ENCODE measurements at regions not wholly inside any gene's neighbourhood (a gene's known extent, or its start where the extent isn't known, plus 50 kb on each side); places are given as distances from the start of the nearest gene placed in this dataset.

DNA sequence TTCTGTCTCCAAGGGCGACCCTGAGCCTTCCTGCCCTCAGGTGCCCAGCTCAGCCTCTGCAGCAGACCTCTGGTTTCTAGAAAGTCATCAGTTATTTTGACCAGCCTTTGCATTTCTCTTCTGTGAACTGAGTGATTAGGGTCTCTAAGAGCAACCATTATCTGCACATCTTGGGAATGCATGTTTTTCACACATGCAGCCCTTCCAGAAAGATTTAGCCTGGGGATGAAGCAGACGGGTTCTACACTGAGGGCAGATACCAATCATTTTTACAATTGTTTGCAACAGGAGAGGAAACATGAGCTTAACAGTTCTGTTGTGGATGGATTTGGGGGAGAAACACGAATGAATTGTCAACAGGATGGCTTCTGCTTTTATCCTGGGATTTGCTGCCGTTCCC lies 90.1 kb upstream of the PITX1 start:
- intact Hi-C loops (cut with micrococcal nuclease), result no loop called here

- intact Hi-C loops (cut with micrococcal nuclease), result no loop called here
Measured at GRCh38 chr5:135122797-135123196, 88.8 kb upstream of the PITX1 start.

- intact Hi-C loops (cut with micrococcal nuclease), result no loop called here
Measured at GRCh38 chr5:135120951-135121350, 86.9 kb upstream of the PITX1 start.

- intact Hi-C loops (cut with micrococcal nuclease), result no loop called here
Measured at GRCh38 chr5:135119481-135119880, 85.5 kb upstream of the PITX1 start.

DNA sequence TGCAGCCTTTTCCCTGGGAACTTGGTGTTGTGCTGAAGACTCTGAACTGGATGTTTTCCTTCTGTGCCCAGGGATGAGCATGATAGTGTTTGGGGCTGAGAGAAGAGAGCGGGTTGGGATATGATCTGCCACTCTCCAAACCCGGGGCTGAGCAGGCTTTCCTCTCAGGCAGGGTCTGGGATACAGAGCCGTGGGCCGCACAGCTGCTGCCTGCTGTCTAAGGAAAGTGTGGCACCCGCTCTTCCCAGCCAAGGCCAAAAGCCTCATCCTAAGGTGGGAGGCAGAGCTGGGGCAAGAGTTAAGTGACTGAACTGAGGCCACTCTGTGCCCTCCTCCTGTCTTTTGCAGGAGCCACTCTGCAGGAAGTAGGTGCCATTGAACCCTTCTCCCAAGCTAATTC lies 83.6 kb upstream of the PITX1 start:
- intact Hi-C loops (cut with micrococcal nuclease), result no loop called here

- intact Hi-C loops (cut with micrococcal nuclease), result no loop called here
Measured at GRCh38 chr5:135116160-135116561, 82.1 kb upstream of the PITX1 start.

DNA sequence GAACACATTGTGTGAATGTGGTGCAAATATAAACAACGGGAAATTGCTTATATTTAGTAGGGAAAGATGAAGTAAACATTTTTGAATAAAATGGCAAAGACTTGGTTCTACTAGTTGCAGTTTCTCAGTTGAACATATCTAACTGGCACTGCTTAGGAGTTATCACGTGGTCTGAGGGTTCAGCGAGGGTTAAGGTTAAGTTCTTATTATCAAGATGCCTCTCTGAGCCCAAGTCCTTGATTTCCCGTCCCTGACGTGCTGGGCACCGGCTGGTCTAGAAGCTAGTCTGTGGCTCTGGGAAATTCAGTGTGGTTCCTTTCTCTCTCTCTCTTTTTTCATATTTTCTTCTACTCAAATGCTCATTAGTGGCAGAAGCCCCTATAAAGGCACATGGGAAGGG lies 81.6 kb upstream of the PITX1 start:
- intact Hi-C loops (cut with micrococcal nuclease), result no loop called here

DNA sequence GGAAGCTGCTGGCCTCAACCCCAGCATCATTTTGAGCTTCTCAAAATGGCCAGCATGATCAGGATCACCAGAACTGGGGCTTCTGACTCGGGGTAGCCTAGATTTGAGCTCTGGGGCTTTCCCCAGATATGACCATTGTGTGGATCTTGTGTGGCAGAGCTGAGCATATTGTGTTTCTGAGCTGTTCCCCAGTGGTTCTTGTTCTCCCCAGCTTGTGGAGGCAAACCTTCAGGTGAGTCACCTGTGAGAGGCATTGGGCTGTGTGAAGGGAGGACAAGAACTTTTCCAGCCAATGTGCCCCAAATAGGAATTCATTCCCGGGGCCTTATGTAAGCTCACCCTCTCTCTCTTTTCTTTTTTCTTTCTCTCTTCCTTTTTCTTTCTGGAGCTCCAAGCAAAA lies 80.7 kb upstream of the PITX1 start:
- intact Hi-C loops (cut with micrococcal nuclease), result no loop called here

- intact Hi-C loops (cut with micrococcal nuclease), result no loop called here
Measured at GRCh38 chr5:135112008-135112725, 78.1 kb upstream of the PITX1 start.

- intact Hi-C loops (cut with micrococcal nuclease), result no loop called here
Measured at GRCh38 chr5:135110785-135111596, 77.0 kb upstream of the PITX1 start.

DNA sequence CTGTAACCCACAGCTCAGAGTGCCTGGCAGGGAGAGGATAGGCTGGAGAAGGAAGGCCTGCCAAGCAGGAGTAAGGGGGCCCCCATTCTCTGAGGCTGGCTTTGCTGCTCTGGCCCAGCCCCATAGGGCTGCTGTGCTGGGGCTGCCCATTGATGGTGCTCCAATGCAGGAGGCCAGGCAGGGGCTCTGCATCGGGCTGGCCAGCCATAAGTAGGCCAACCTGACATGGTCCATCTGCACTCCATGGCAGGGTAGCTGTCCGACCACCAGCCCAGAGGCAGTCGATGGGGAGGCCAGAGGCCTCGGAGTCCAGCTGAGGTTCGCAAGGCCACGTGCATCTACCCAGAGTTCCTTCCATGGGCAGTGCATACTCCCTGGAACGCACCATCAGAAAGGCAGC lies 75.0 kb upstream of the PITX1 start:
- intact Hi-C loops (cut with micrococcal nuclease), result no loop called here

DNA sequence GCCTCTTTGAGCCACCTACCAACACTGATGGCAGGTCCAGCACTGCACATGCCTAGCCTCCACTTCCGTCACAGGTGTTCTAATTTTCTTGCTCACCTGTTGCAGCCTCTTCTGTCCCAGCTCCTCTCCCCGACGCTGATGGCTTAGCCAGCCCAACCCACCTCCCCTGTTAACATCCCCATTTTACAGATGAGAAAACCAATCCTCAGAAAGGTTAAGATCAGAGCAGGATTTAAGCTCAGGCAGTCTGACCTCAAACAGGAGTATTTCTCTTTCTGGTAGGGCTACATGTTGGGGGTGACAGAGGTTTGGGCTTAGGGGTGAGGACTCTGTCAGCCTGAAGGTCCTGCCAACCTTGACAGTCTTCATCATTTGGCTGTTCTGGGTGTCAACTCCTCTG lies 74.5 kb upstream of the PITX1 start:
- intact Hi-C loops (cut with micrococcal nuclease), result no loop called here

DNA sequence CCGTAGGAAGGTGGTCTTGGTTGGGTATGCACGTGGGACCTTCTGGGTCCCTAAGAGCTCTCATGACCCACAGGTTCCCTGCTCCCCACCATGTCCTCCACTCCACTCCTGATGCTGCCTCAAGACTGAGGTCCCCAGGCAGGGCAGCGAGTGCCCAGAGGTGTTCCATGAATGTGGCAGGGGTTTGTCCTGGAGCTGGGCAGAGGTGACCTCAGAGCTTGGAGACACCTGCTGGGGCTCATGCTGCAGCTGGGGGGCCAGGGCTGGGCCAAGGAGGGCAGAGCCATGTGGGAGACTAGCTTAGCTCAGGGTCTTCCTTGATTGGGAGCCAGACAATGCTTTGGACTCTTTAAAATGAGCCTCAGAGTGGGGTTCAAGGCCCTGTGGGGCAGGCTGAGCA lies 74.0 kb upstream of the PITX1 start:
- intact Hi-C loops (cut with micrococcal nuclease), result no loop called here

DNA sequence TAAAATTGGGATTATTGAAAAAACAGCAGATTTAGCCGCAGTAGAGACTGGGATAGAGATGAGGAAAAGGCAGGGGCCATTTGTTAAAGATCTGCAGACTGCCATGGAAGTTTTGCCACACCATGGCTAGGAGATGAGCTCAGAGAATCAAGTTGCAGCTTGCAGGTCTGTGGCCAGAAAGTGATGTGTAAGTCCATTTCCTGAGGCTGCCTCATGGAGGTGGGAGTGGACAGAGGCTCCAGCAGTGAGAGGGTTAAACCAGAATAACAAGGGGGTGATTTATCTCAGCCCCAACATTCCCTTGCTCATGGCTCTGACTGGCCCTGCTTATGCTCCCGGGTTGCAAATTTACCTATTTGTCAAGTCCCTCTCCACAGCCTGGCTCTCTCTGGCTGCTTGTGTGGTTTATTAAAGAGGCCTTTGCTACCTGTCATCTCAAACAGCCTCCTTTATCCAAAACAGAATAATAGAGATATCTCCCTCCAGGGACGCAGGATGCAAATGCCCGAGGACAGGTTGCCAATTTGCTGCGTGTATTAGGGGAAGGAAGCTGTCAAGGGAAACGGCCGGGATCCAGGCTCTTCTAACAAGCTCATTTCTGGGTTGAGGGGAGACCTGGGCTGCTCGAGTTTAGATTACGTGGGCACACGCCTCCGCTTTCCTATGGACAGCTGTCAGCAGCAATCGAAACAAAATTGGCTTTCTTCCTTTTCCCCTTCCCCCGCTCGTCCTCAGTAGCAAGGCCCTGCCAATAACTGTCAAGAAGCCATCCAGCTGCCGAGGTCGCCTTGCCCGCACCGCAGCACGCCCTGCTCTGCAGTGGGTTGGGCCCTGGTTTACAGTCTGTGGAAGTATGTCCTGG lies 72.8 kb upstream of the PITX1 start:
- intact Hi-C loops (cut with micrococcal nuclease), result no loop called here

DNA sequence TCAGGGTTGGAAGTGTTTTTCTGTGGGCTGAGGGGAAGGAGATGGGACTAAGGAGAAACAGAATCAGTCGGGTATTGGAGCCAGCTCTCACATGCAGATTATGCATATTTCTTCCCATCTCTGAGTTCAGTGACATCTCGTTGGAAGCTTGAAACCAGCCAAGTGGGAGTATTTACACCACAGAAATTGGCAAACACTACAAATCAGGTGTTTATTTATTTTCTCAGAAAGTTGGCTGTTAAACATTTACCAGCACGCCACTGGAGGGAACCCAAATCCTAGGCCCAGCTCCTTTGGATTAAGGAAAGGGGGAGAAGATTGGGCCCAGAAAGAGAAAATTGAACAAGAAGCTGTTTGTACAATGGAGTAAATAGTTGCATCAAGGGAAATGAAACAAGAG lies 72.1 kb upstream of the PITX1 start:
- intact Hi-C loops (cut with micrococcal nuclease), result no loop called here

DNA sequence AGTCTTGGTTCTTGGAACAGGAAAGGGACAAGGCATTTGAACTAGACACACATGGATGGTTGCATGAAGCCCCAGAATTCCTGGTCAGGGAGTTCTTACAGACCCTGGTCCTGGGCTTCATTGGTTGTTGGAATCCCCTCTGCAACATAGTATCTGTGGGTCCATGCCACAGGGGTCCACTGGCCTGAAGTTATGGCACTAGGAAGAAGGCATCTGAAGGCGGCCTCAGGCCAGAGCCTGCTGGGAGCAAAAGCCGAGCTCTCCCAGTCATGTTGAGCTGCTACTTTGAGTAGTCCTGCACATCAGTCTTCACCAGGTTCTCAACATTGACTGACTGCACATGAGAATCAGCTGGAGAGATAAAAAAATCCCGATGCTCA lies 71.1 kb upstream of the PITX1 start:
- intact Hi-C loops (cut with micrococcal nuclease), result no loop called here

- intact Hi-C loops (cut with micrococcal nuclease), result no loop called here
Measured at GRCh38 chr5:135103575-135103853, 69.5 kb upstream of the PITX1 start.

DNA sequence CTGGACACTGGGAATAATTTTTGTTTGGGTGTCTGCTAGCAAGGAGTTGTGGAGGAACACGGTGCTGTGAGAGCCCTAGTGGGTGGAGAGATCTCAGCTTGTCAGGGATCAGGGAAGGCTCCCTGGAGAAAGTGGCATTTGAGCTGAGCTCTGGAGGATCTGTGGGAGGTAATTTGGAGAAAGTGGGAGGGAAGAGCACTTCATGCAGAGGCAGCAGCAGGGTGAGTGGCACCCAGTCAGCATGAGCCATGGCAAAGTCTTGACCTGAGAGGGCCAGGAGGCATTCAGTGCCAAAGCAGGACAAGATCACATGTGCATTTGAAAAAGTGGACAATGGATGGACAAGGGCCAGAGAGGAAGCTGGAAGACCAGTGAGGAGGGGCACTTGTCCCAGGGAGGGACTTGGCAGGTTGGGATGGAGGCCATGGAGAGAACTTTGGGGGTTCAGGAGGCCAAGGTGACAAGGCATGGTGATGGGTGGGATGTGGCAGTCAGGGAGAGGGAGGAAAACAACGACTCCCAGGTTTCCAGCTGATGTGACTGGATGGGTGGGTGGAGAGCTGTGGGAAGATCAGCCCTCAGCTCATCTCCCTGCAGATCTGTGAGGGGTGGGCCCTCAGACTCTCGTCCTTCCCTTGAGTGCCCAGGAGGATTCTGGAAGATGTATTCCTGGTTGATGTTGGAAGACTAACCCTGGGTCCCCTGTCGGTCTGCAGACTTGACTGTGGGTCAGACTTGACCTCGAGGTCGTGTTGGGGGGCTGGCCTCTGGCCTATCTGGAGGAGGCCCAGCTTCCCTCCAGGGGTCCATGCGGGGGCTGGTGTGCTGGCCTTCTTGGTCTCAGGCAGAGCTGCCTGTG lies 68.9 kb upstream of the PITX1 start:
- intact Hi-C loops (cut with micrococcal nuclease), result no loop called here

- intact Hi-C loops (cut with micrococcal nuclease), result no loop called here
Measured at GRCh38 chr5:135100431-135100830, 66.4 kb upstream of the PITX1 start.

DNA sequence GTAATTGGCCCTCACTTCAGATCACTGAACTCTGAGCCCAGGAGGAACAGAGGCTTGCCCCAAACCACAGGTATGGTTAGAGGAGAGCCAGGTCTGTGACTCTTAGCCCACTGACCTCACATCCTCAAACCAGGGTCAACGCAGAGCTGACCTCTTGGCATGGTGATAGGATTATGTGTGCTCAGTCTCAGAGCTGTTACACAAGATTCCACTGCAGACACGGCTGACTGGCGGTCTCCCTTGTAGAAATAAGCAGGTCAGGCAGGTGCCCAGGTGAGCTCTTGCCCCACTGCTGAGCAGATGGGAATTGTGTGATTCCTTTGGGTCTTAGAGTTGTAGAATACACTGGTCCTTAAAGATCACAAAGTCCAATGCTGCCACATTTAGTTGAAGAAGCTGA lies 66.0 kb upstream of the PITX1 start:
- intact Hi-C loops (cut with micrococcal nuclease), result no loop called here

DNA sequence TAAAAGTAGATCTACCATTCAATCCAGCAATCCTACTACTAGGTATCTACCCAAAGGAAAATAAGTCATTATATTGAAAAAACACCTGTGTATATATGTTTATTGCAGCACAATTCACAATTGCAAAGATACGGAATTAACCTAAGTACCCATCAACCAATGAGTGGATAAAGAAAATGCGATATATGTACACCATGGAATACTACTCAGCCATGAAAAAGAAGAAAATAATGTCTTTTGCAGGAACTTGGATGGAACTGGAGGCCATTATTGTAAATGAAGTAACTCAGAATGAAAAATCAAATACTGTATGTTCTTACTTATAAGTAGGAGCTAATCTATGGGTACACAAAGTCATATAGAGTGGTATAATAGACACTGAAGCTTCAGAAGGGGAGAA lies 63.4 kb upstream of the PITX1 start:
- intact Hi-C loops (cut with micrococcal nuclease), result no loop called here

Measured in T-helper 2 cell treated with Interferon-gamma antibody and Interleukin-4, amounts not matched to agents 100 ng/mL and 5 ng/mL, for 36 hours (primary cell).